ENCODE measurements at regions not wholly inside any gene's neighbourhood (a gene's known extent, or its start where the extent isn't known, plus 50 kb on each side); places are given as distances from the start of the nearest gene placed in this dataset.

DNA sequence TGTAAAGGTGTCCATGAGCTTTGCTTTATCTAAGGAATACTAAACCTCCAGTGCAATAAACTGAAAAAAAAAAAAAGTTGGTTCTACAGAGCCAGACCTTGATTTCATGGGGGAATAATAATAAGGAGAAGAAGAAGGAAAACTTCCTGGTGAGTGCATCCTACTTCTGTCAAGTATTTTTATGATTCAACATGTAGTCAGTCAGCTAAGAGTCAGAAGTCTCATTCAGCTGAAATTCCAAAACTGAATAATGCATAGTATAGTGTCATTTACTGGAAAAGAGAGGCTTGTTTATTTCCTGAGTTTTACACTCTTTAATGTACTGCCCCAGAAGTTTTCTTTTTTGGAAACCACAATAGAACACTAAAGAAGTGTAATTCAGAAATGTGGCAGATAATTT lies 77.8 kb upstream of the TACR1 start:
- no peak for TF ChIP-seq EZH2 (optimal IDR thresholded peaks at IDR 0.05; ENCODE audit: low read depth, low read length)
- TF ChIP-seq, protein P1, sequence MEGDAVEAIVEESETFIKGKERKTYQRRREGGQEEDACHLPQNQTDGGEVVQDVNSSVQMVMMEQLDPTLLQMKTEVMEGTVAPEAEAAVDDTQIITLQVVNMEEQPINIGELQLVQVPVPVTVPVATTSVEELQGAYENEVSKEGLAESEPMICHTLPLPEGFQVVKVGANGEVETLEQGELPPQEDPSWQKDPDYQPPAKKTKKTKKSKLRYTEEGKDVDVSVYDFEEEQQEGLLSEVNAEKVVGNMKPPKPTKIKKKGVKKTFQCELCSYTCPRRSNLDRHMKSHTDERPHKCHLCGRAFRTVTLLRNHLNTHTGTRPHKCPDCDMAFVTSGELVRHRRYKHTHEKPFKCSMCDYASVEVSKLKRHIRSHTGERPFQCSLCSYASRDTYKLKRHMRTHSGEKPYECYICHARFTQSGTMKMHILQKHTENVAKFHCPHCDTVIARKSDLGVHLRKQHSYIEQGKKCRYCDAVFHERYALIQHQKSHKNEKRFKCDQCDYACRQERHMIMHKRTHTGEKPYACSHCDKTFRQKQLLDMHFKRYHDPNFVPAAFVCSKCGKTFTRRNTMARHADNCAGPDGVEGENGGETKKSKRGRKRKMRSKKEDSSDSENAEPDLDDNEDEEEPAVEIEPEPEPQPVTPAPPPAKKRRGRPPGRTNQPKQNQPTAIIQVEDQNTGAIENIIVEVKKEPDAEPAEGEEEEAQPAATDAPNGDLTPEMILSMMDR (IDR thresholded peaks at IDR 0.05; ENCODE audit: low read length): no peak
- Histone ChIP-seq H3K27ac (ENCODE audit: low read length) (no peak overlapping the region), H3K36me3 (replicated peaks; ENCODE audit: insufficient read depth, low read length) (no peaks in the 10 kb centered on the region), H3K4me1 (ENCODE audit: low read length) (no peaks in the 10 kb centered on the region), H3K9me3 (replicated peaks; ENCODE audit: insufficient read depth, low read length) (no peaks in the 10 kb centered on the region), H3K4me3 (ENCODE audit: low read length) (no peak overlapping the region), H4K20me1 (ENCODE audit: insufficient read depth, low read length) (no peaks in the 10 kb centered on the region), H3K9ac (ENCODE audit: low read length) (no peak overlapping the region), H2AFZ (ENCODE audit: low read length) (no peak overlapping the region), H3F3A (ENCODE audit: insufficient read depth, low read length) (no peaks in the 10 kb centered on the region), H3K4me2 (ENCODE audit: low read depth, low read length) (no peak overlapping the region), H3K79me2 (ENCODE audit: low read length) (no peaks in the 10 kb centered on the region), H3K9me2 (replicated peaks; ENCODE audit: insufficient read depth, low read length) (no peaks in the 10 kb centered on the region), H3K27me3 (replicated peaks; ENCODE audit: insufficient read depth, low read length) (no peaks in the 10 kb centered on the region)
- no peak for DNase-seq

DNA sequence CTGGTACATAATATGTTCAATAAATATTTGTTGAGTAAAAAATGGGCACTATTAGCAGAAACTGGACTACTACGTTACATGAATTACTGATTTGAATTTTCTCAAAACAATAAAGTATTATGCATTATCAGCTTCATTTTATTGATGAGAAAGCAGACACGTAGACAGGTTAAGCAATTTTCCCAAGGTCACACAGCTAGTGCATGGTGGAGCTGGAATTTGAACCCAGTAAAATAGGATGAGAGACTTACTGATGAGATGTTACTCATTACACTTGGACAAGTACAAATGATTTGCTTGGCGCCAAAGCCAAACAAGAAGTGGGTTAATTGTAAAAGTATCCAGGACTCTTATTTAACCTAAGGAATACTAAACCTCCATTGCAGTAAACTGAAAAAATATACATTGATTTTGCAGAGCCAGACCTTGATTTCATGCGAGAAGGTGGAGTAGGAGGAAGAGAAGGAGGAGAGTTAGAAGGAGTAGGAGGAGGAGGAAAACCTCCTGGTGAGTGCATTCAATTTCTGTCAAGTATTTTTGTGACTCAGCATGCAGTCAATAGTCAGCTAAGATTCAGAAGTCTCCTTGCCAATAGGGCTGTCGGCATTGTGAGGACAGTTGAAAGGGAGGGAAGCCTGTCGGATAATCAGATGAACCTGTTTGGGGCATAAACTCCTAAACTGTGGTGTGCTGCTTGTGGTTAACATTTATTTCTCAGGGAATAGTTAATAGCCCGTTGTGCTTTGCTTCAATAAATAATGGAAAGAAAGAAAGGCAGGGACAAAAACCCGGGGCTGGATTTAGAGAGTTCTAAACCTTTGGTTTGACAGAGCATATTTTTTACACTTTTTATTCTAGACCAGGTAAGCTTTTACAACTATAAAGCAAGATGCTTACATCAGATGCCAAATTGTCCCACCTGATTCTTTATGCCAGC lies 77.0 kb upstream of the TACR1 start:
- Histone ChIP-seq H3K36me3 (replicated peaks; ENCODE audit: insufficient read depth, low read length) (no peaks in the 10 kb centered on the region), H3K79me2 (ENCODE audit: low read length) (no peaks in the 10 kb centered on the region), H3K27me3 (replicated peaks; ENCODE audit: insufficient read depth, low read length) (no peaks in the 10 kb centered on the region), H3K9me3 (replicated peaks; ENCODE audit: insufficient read depth, low read length) (no peaks in the 10 kb centered on the region), H4K20me1 (ENCODE audit: insufficient read depth, low read length) (no peaks in the 10 kb centered on the region), H3K9me2 (replicated peaks; ENCODE audit: insufficient read depth, low read length) (no peaks in the 10 kb centered on the region), H3K4me3 (ENCODE audit: low read length) (no peak overlapping the region), H3K4me2 (ENCODE audit: low read depth, low read length) (no peak overlapping the region), H2AFZ (ENCODE audit: low read length) (no peak overlapping the region), H3K9ac (ENCODE audit: low read length) (no peak overlapping the region), H3K4me1 (ENCODE audit: low read length) (no peaks in the 10 kb centered on the region), H3F3A (ENCODE audit: insufficient read depth, low read length) (no peaks in the 10 kb centered on the region), H3K27ac (ENCODE audit: low read length) (no peak overlapping the region)
- TF ChIP-seq EZH2phosphoT487 (IDR thresholded peaks at IDR 0.05; ENCODE audit: low read length): no peak
- no peak for TF ChIP-seq EZH2 (optimal IDR thresholded peaks at IDR 0.05; ENCODE audit: low read depth, low read length)
- TF ChIP-seq, protein P1 (IDR thresholded peaks at IDR 0.05; ENCODE audit: low read length): no peak
- no peak for DNase-seq

DNA sequence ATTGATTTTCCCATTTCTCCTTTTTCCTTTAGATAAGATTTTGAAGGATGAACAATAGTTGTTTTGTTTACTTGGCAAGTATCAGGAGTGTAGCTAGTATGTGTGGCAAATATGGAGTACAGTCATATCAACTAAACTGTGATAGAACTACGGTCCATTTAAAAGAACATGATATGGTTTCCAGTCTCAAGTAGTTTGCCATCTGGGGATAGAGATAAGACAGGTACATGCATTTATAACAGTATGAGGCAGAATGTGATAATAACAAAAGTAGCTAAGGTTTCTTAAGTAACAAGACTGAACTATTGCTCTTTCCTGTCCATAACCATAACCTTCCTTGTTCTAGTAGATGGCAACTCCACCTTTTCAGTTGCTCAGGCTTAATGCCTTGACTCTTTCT lies 75.6 kb upstream of the TACR1 start:
- H3K36me3 ChIP-seq (replicated peaks; ENCODE audit: insufficient read depth, low read length): no peaks in the 10 kb centered on the region
- no peak for DNase-seq
- no peaks in the 10 kb centered on the region for H3K27me3 ChIP-seq (replicated peaks; ENCODE audit: insufficient read depth, low read length)
- H3K27ac ChIP-seq (ENCODE audit: low read length): no peak overlapping the region
- H3K9ac ChIP-seq (ENCODE audit: low read length): no peak overlapping the region
- no peaks in the 10 kb centered on the region for H3K9me3 ChIP-seq (replicated peaks; ENCODE audit: insufficient read depth, low read length)
- no peak overlapping the region for H3K4me3 ChIP-seq (ENCODE audit: low read length)
- H3K4me2 ChIP-seq (ENCODE audit: low read depth, low read length): no peak overlapping the region
- H3F3A ChIP-seq (ENCODE audit: insufficient read depth, low read length): no peaks in the 10 kb centered on the region
- H3K79me2 ChIP-seq (ENCODE audit: low read length): no peaks in the 10 kb centered on the region
- no peaks in the 10 kb centered on the region for H3K9me2 ChIP-seq (replicated peaks; ENCODE audit: insufficient read depth, low read length)
- no peak overlapping the region for H2AFZ ChIP-seq (ENCODE audit: low read length)
- H4K20me1 ChIP-seq (ENCODE audit: insufficient read depth, low read length): no peaks in the 10 kb centered on the region
- no peaks in the 10 kb centered on the region for H3K4me1 ChIP-seq (ENCODE audit: low read length)
- TF ChIP-seq, protein P1 (IDR thresholded peaks at IDR 0.05; ENCODE audit: low read length): no peak
- TF ChIP-seq EZH2 (optimal IDR thresholded peaks at IDR 0.05; ENCODE audit: low read depth, low read length) (no peak), EZH2phosphoT487 (IDR thresholded peaks at IDR 0.05; ENCODE audit: low read length) (no peak)
